H1 (cell line): ENCODE measurements at regions not wholly inside any gene's neighbourhood (a gene's known extent, or its start where the extent isn't known, plus 50 kb on each side); places are given as distances from the start of the nearest gene placed in this dataset.

Experiments used
- CTCF ChIA-PET: fragments of 300-600 bp; sonication (Branson Sonifier 250); formaldehyde crosslinking; loops from one replicate; lab custom pipeline; 2021; ENCODE audit not compliant: partially characterized antibody; lab: Charles Lee
- POLR2A ChIA-PET: fragments of 300-600 bp; sonication (Branson Sonifier 250); formaldehyde crosslinking; loops from one replicate; lab custom pipeline; 2021; ENCODE audit warnings: inconsistent platforms; ENCODE audit not compliant: partially characterized antibody; lab: Charles Lee
- DNase-seq, 2 experiments: peaks; one replicate each; pipeline versions ENCODE4 v3.0.0 to v3.0.0-alpha.2; 2010 to 2022; ENCODE audit warnings: low spot score in 2 of 2, low read depth in 1 of 2, mixed read lengths in 1 of 2
- FAIRE-seq: peaks from 2 replicates; lab custom pipeline; 2011; peaks lifted over from hg19 to GRCh38; lab: Jason Lieb, UNC
- H2AFZ ChIP-seq: 2 replicates; pipeline ENCODE4 v1.8.1; 2012; ENCODE audit warnings: low read length, inconsistent platforms
- H2AK5ac ChIP-seq: 2 replicates; pipeline ENCODE4 v1.6.1; 2013; ENCODE audit warnings: low read depth, low read length
- H2BK120ac ChIP-seq: replicated peaks from 2 replicates; pipeline ENCODE3; 2013; ENCODE audit warnings: low read depth, low read length, inconsistent platforms
- H2BK12ac ChIP-seq: 2 replicates; pipeline ENCODE4 v1.6.1; 2013; ENCODE audit warnings: low read depth, low read length
- H2BK15ac ChIP-seq: 2 replicates; pipeline ENCODE4 v1.6.1; 2013; ENCODE audit warnings: low read length
- H2BK20ac ChIP-seq: 2 replicates; pipeline ENCODE4 v1.6.1; 2013; ENCODE audit warnings: low read length
- H2BK5ac ChIP-seq: 2 replicates; pipeline ENCODE4 v1.6.1; 2013; ENCODE audit warnings: low read depth, low read length
- H3K14ac ChIP-seq: 2 replicates; pipeline ENCODE4 v1.6.1; 2013; ENCODE audit warnings: inconsistent platforms; ENCODE audit not compliant: insufficient read length
- H3K18ac ChIP-seq: 2 replicates; pipeline ENCODE4 v1.6.1; 2013; ENCODE audit warnings: low read length; ENCODE audit errors: extremely low read depth
- H3K23ac ChIP-seq: 2 replicates; pipeline ENCODE4 v1.6.1; 2013; ENCODE audit warnings: inconsistent platforms; ENCODE audit not compliant: insufficient read length
- H3K23me2 ChIP-seq: 2 replicates; pipeline ENCODE4 v1.6.1; 2013; ENCODE audit warnings: low read depth, low read length
- H3K27ac ChIP-seq: 2 replicates; pipeline ENCODE4 v1.6.1; 2011; ENCODE audit warnings: low read depth, low read length, inconsistent platforms
- H3K27me3 ChIP-seq, 4 experiments: replicated peaks in 1 of 4; 1 replicate in 1 of 4; 2 replicates in 3 of 4; pipeline versions ENCODE4 v1.6.1 to v1.8.1; 2011 to 2013; ENCODE audit warnings: low read length in 3 of 4, mild to moderate bottlenecking in 3 of 4, inconsistent platforms in 2 of 4, mixed read lengths in 2 of 4, moderate library complexity in 1 of 4; ENCODE audit not compliant: control insufficient read depth in 3 of 4, insufficient read depth in 3 of 4; ENCODE audit errors: extremely low read depth in 1 of 4
- H3K36me3 ChIP-seq, 4 experiments: 2 replicates each; pipeline versions ENCODE4 v1.6.1 to v1.8.1; 2011 to 2013; ENCODE audit warnings: mild to moderate bottlenecking in 4 of 4, low read length in 3 of 4, moderate library complexity in 2 of 4, control low read depth in 1 of 4, inconsistent platforms in 1 of 4; ENCODE audit not compliant: insufficient read depth in 4 of 4, control insufficient read depth in 2 of 4
- H3K4ac ChIP-seq: replicated peaks from 2 replicates; pipeline ENCODE3; 2013; ENCODE audit warnings: low read length, low read depth, mixed read lengths, inconsistent platforms; ENCODE audit not compliant: insufficient read length
- H3K4me1 ChIP-seq, 4 experiments: replicated peaks in 1 of 4; 1 replicate in 1 of 4; 2 replicates in 3 of 4; pipeline versions ENCODE4 v1.6.1 to v1.8.1; 2011 to 2013; ENCODE audit warnings: low read length in 3 of 4, inconsistent platforms in 2 of 4, mixed read lengths in 1 of 4; ENCODE audit not compliant: insufficient read depth in 4 of 4, control insufficient read depth in 3 of 4
- H3K4me2 ChIP-seq, 2 experiments: 2 replicates each; pipeline versions ENCODE4 v1.6.1 to v1.8.1; 2011 to 2013; ENCODE audit warnings: low read depth in 2 of 2, low read length in 2 of 2, control low read depth in 1 of 2, inconsistent platforms in 1 of 2, mild to moderate bottlenecking in 1 of 2; ENCODE audit not compliant: insufficient read depth in 1 of 2
- H3K4me3 ChIP-seq, 4 experiments: fragments of 200-600, 300-600 bp in 1 of 4; sonication (generic), shearing (Covaris generic), sonication (Bioruptor Twin) in 1 of 4; 2 replicates each; pipeline versions ENCODE4 v1.5.1 to v1.8.1; 2011 to 2016; ENCODE audit warnings: low read length in 4 of 4, low read depth in 3 of 4, control low read depth in 2 of 4, inconsistent platforms in 2 of 4, mild to moderate bottlenecking in 2 of 4, mixed read lengths in 1 of 4, moderate library complexity in 1 of 4; ENCODE audit not compliant: insufficient read depth in 2 of 4; ENCODE audit errors: extremely low read depth in 1 of 4
- H3K56ac ChIP-seq: replicated peaks from 2 replicates; pipeline ENCODE3; 2013; ENCODE audit warnings: low read depth, mild to moderate bottlenecking, mixed read lengths, low read length, inconsistent platforms; ENCODE audit not compliant: insufficient read length
- H3K79me1 ChIP-seq: 2 replicates; pipeline ENCODE4 v1.6.1; 2013; ENCODE audit warnings: low read depth, low read length, control low read depth
- H3K79me2 ChIP-seq, 2 experiments: 2 replicates each; pipeline versions ENCODE4 v1.6.1 to v1.8.1; 2012 to 2013; ENCODE audit warnings: low read length in 2 of 2, mild to moderate bottlenecking in 2 of 2, inconsistent platforms in 1 of 2; ENCODE audit not compliant: insufficient read depth in 2 of 2, control insufficient read depth in 1 of 2
- H3K9ac ChIP-seq, 4 experiments: replicated peaks in 1 of 4; 1 replicate in 1 of 4; 2 replicates in 3 of 4; pipeline versions ENCODE4 v1.6.1 to v1.8.1; 2011 to 2013; ENCODE audit warnings: low read depth in 3 of 4, low read length in 3 of 4, control low read depth in 2 of 4, mild to moderate bottlenecking in 2 of 4, moderate library complexity in 2 of 4, inconsistent platforms in 1 of 4; ENCODE audit errors: extremely low read depth in 1 of 4
- H3K9me3 ChIP-seq, 2 experiments: 2 replicates each; pipeline versions ENCODE4 v1.6.1 to v1.8.1; 2012 to 2013; ENCODE audit warnings: mild to moderate bottlenecking in 2 of 2, moderate library complexity in 2 of 2, control low read depth in 1 of 2, inconsistent platforms in 1 of 2, low read depth in 1 of 2, low read length in 1 of 2, mixed read lengths in 1 of 2; ENCODE audit not compliant: insufficient read depth in 2 of 2
- H4K20me1 ChIP-seq, 2 experiments: replicated peaks in 1 of 2; 2 replicates each; pipeline versions ENCODE3 to v1.8.1; 2011 to 2013; ENCODE audit warnings: inconsistent platforms in 2 of 2, low read length in 2 of 2, mild to moderate bottlenecking in 1 of 2; ENCODE audit not compliant: insufficient read depth in 2 of 2, control insufficient read depth in 1 of 2
- H4K5ac ChIP-seq: 2 replicates; pipeline ENCODE4 v1.6.1; 2013; ENCODE audit warnings: low read length, low read depth, mixed read lengths, inconsistent platforms; ENCODE audit not compliant: insufficient read length
- H4K8ac ChIP-seq: 2 replicates; pipeline ENCODE4 v1.8.0; 2013; ENCODE audit warnings: mild to moderate bottlenecking, moderate library complexity, low read length, inconsistent platforms; ENCODE audit not compliant: insufficient read depth; ENCODE audit errors: extremely low read depth
- H4K91ac ChIP-seq: replicated peaks from 2 replicates; pipeline ENCODE3; 2013; ENCODE audit warnings: low read length, mixed read lengths, inconsistent platforms; ENCODE audit not compliant: insufficient read length
- ASH2L ChIP-seq: fragments of 200-600, 300-600 bp; sonication (generic); IDR thresholded peaks from one replicate; pipeline ENCODE4 v1.7.1; 2017; ENCODE audit warnings: low read length
- ATF2 ChIP-seq: IDR thresholded peaks from 2 replicates; pipeline ENCODE4 v1.6.1; 2012; ENCODE audit warnings: low read length, inconsistent platforms
- BACH1 ChIP-seq: IDR thresholded peaks from 2 replicates; pipeline ENCODE4 v1.6.1; 2012; ENCODE audit warnings: low read length, improper control_type of control experiment
- BRCA1 ChIP-seq: IDR thresholded peaks from 2 replicates; pipeline ENCODE4 v1.6.1; 2012; ENCODE audit warnings: low read depth, low read length, improper control_type of control experiment
- CBX5 ChIP-seq: fragments of 300-800, 300-1000 bp; sonication (generic); IDR thresholded peaks from 2 replicates; pipeline ENCODE4 v1.7.1; 2016; ENCODE audit warnings: antibody characterized with exemption, low read length, low read depth
- CEBPB ChIP-seq: IDR thresholded peaks from 2 replicates; pipeline ENCODE4 v1.6.1; 2012; ENCODE audit warnings: low read depth, low read length
- CREB1 ChIP-seq: IDR thresholded peaks from 2 replicates; pipeline ENCODE4 v1.6.1; 2012; ENCODE audit warnings: inconsistent platforms
- KDM5A ChIP-seq: fragments of 200-600 bp; IDR thresholded peaks from 2 replicates; pipeline ENCODE4 v1.7.1; 2012; ENCODE audit warnings: mild to moderate bottlenecking, low read length, inconsistent platforms, mixed read lengths
- POLR2A ChIP-seq, 2 experiments: IDR thresholded peaks; 1 replicate in 1 of 2; 2 replicates in 1 of 2; pipeline ENCODE4 v1.6.1; 2011; ENCODE audit warnings: low read depth in 2 of 2, low read length in 2 of 2, mild to moderate bottlenecking in 2 of 2; ENCODE audit errors: control extremely low read depth in 1 of 2
- RNF2 ChIP-seq: fragments of 200-900, 300-1000 bp; sonication (generic); IDR thresholded peaks from 2 replicates; pipeline ENCODE4 v1.7.1; 2016; ENCODE audit warnings: borderline replicate concordance, low read depth, mild to moderate bottlenecking, antibody characterized with exemption, low read length; ENCODE audit not compliant: poor library complexity, severe bottlenecking; ENCODE audit errors: missing control alignments
- RXRA ChIP-seq: IDR thresholded peaks from 2 replicates; pipeline ENCODE4 v1.6.1; 2011; ENCODE audit warnings: low read depth, mild to moderate bottlenecking, low read length, moderate library complexity; ENCODE audit not compliant: insufficient read depth
- SIN3A ChIP-seq, 2 experiments: IDR thresholded peaks in 1 of 2; conservative IDR thresholded peaks in 1 of 2; 2 replicates each; pipeline ENCODE4 v1.6.1; 2011 to 2012; ENCODE audit warnings: low read length in 2 of 2, improper control_type of control experiment in 1 of 2, low read depth in 1 of 2, mild to moderate bottlenecking in 1 of 2
- SUZ12 ChIP-seq: fragments of 200-600 bp; sonication (generic); IDR thresholded peaks from 2 replicates; pipeline ENCODE4 v1.6.1; 2012; ENCODE audit warnings: mild to moderate bottlenecking, inconsistent platforms, low read length, moderate library complexity, mixed read lengths
- TCF12 ChIP-seq: IDR thresholded peaks from 2 replicates; pipeline ENCODE4 v1.6.1; 2011; ENCODE audit warnings: low read depth, mild to moderate bottlenecking, low read length
- TEAD4 ChIP-seq: IDR thresholded peaks from 2 replicates; pipeline ENCODE4 v1.6.1; 2012; ENCODE audit warnings: low read depth, low read length, inconsistent platforms, mixed read lengths
- WGBS, 2 experiments: shearing (Covaris generic) in 1 of 2; methylation state at CpG; one replicate each; pipeline versions ENCODE4 v1.1.6 to v1.1.7; 2013 to 2015; ENCODE audit warnings: low lambda C conversion rate in 2 of 2, mixed read lengths in 2 of 2, inconsistent platforms in 1 of 2, low coverage in 1 of 2, missing lambda C conversion rate in 1 of 2; ENCODE audit not compliant: insufficient replicate concordance in 2 of 2, insufficient coverage in 1 of 2, insufficient read length in 1 of 2; ENCODE audit errors: extremely low coverage in 1 of 2, missing lambda C conversion rate in 1 of 2; 5-methylcytosine and 5-hydroxymethylcytosine counted together

DNA sequence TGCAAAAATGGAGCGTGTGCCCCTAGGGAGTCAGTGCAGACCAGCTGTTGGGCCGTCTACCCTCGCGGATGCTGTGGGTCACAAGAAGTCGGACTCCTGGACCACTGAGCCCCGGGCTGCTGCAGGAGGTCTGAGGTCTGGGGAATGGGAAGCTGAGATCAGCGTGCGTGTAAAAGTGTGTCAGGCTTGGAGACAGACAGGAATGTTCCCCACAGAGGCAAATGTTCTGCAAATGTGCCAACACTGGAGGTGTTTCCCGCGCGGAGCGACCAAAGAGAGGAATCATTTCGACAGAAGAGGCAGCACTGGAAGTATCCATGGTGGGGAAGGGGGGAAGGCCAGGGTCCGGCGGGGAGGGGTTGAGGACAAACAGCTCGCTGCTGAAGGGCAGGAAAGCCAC lies 643.8 kb upstream of the MGMT start:
- Histone ChIP-seq H2BK15ac (no peak overlapping the region), H3K79me2 (no peaks in the 10 kb centered on the region), H3K79me1 (no peaks in the 10 kb centered on the region), H3K4me1 (no peaks in the 10 kb centered on the region), H2BK20ac (no peak overlapping the region), H3K23me2 (no peaks in the 10 kb centered on the region), H4K20me1 (no peaks in the 10 kb centered on the region), H3K9ac (no peak overlapping the region), H2BK5ac (no peak overlapping the region), H4K91ac (no peak overlapping the region), H2AFZ (no peak overlapping the region), H3K4ac (no peak overlapping the region), H3K27ac (no peak overlapping the region), H3K18ac (no peak overlapping the region), H3K14ac (no peak overlapping the region), H3K4me2 (no peak overlapping the region), H2BK12ac (no peak overlapping the region), H3K4me3 (no peak overlapping the region), H4K8ac (no peak overlapping the region), H3K27me3 (no peaks in the 10 kb centered on the region), H3K36me3 (no peaks in the 10 kb centered on the region), H3K23ac (no peak overlapping the region), H3K9me3 (no peaks in the 10 kb centered on the region), H4K5ac (no peak overlapping the region), H3K56ac (no peak overlapping the region), H2BK120ac (no peak overlapping the region), H2AK5ac (no peak overlapping the region)
- WGBS, 2 experiments, result 91% methylated on average over 16 of the region's 16 CpGs; no CpG with 5 or more reads in 1 of the 2 experiments
- ChIA-PET CTCF (no interaction called here), POLR2A (no interaction called here)
- TF ChIP-seq BRCA1 (no peak), BACH1 (no peak), POLR2A (IDR thresholded peaks at IDR 0.05; ENCODE audit: control extremely low read depth in 1 of 2, low read depth in 2 of 2, low read length in 2 of 2) (no peak), KDM5A (no peak), RNF2 (no peak), CBX5 (no peak), ATF2 (no peak), SIN3A (conservative IDR thresholded peaks at IDR 0.05 in 1 of 2, IDR thresholded peaks at IDR 0.05 in 1 of 2; ENCODE audit: low read depth in 1 of 2, low read length in 2 of 2) (no peak), CEBPB (no peak), CREB1 (no peak), SUZ12 (no peak), TEAD4 (no peak), RXRA (no peak), ASH2L (no peak), TCF12 (no peak)
- DNase-seq (peak in 1 of 2 experiments; percentile 33), FAIRE-seq (no peak)
